ENCODE measurements at regions not wholly inside any gene's neighbourhood (a gene's known extent, or its start where the extent isn't known, plus 50 kb on each side); places are given as distances from the start of the nearest gene placed in this dataset.
"Not testable (repeated sequence)": the region's sequence is repeated elsewhere in the genome, so short reads cannot be mapped to it uniquely, and the experiment has no call there.

DNA sequence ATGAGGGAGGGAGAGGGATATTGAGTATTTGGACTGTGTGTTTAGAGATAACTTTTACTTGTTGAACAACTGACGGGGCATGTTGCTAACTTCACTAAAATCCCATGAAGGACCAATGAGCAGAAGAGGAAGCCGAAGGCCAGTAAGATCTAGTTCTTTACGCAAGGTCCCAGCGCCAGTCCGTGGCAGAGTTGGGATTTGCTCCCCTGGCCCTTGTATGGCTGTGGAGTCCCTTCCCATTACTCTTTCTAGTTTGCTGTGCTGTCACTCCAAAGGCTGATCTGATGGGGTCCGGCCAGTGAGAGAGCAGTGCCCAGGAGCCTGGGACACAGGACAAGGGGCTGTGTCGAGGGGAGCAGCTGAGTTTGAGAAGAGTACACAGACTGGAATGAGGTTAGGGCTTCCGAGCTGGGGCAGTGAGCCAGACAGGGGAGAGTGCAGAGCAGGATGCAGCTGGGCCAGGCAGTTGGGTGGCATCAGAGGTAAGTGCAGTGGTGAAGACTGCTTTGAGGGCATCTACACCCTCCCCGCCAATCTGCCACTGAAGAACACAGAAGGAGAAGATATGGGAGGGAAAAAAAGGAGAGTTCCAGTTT is 692.9 kb upstream of the HS6ST1 start:
- in situ Hi-C loops (cut with HindIII; ENCODE audit: low sequenced_read_pairs): no loop called here

DNA sequence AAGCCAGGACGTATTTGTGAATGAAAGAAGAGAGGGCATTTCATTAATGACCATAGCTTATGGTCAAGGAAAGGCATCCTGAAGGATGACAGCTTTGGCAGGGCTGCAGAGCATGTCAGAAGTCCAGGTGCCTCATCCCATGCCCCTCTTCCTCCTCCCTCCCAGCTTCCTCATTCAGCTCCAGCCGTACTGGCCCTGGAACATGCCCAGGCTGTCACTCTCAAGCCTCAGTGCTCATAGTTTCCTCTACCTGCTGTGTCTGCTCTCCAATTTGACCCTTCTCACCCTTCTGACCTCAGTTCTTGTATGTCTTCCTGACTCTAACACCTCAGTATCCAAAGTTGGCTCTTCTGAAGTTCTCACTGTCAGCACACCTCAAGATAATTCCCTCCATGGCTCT is 695.8 kb upstream of the HS6ST1 start:
- in situ Hi-C loops (cut with HindIII; ENCODE audit: low sequenced_read_pairs): no loop called here

DNA sequence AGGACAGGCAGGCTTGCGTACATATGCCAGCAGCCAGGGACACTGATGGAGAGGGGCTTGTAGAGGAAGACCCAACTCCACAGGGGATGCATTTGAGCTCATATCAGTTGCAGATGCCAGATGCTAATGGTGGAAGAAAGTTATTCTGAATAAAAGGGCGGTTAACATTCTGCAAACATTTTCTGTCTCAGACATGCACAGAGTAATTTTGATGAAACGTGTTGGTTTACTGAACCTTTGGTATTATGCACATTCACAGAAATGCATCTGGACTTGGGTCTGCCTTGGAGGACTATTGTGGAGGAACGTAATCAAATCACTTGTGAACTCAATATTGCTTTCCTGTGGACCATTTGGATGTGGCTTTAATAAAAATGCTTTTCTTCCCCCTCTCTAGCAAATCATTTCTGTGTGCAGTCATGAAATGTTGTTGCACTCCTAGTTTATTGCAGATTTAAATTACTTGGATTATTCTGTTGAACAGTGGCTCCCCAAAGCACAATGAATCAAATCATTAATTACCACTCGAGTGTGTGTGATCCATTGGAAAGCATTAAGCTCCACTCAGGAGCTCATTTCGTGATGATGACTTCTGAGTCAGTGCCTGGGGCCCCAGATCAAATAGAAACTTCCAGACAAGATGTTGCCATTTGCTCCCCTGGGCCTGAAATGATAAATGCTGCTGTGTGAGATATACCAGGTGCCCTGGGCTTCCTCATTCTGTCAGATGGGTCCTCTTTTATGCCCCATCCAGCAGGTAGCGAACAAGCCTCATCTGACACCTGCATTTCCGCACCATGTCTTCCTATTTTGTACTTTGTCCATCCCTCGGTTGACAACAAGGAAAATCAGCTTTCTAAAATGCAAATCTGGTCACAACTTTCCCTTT is 697.0 kb upstream of the HS6ST1 start:
- in situ Hi-C loops (cut with HindIII; ENCODE audit: low sequenced_read_pairs): no loop called here

DNA sequence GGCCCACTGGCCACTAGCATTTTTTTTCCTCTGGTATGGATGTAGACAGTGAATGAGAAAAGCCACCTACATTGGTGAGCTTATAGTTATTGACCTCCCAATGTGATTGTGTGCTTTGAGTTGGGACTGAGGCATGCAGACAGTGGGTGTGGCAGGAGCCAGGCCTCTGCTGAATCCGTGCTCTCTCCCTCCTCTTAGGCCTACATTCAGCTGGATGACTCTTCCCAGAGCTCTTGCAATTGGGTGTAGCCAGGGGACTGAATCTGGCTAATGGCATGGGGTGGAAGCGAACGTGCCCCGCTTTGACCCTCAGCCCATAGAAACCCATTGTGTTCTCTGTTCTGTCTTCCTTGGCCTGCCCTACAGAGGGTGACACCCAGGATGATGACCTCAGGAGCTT is 698.3 kb upstream of the HS6ST1 start:
- in situ Hi-C loops (cut with HindIII; ENCODE audit: low sequenced_read_pairs): no loop called here

DNA sequence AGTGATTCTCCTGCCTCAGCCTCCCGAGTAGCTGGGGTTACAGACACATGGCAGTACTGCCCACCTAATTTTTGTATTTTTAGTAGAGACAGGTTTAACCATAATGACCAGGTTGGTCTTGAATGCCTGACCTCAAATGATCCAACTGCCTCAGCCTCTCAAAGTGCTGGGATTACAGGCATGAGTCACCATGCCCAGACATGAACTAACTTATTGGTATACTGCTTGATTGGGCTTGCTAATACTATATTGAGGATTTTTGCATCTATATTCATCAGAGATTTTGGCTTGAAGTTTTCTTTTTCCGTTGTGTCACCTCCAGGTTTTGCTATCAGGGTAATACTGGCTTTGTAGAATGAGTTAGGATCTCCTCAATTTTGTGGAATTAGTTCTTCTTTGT is 706.1 kb upstream of the HS6ST1 start:
- in situ Hi-C loops (cut with HindIII; ENCODE audit: low sequenced_read_pairs): no loop called here

DNA sequence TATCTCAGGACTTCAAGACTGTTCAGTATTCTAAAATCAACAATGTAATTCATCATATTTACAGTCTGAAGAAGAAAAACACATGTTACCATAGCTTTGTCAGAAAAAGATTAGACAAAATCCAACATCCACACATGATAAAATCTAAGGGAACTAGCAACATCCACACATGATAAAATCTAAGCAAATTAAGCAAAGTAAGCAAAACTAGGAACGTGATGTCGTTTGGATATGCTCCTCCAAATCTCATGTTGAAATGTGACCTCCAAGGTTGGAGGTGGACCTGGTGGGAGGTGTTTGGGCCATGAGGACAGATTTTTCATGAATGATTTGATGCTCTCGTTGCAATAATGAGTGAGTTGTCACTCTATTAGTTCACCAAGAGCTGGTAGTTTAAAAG is 717.3 kb upstream of the HS6ST1 start:
- in situ Hi-C loops (cut with HindIII; ENCODE audit: low sequenced_read_pairs): no loop called here

DNA sequence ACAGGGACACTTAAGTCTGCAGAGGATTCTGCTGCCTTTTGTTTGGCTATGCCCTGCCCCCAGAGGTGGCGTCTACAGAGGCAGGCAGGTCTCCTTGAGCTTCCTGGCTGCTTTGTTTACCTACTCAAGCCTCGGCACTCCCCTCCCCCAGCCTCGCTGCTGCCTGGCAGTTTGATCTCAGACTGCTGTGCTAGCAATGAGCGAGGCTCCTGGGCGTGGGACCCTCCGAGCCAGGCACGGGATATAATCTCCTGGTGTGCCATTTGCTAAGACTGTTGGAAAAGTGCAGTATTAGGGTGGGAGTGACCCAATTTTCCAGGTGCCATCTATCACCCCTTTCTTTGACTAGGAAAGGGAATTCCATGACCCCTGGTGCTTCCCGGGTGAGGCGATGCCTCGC is 725.0 kb upstream of the HS6ST1 start:
- in situ Hi-C loops (cut with HindIII; ENCODE audit: low sequenced_read_pairs): not testable (repeated sequence)

DNA sequence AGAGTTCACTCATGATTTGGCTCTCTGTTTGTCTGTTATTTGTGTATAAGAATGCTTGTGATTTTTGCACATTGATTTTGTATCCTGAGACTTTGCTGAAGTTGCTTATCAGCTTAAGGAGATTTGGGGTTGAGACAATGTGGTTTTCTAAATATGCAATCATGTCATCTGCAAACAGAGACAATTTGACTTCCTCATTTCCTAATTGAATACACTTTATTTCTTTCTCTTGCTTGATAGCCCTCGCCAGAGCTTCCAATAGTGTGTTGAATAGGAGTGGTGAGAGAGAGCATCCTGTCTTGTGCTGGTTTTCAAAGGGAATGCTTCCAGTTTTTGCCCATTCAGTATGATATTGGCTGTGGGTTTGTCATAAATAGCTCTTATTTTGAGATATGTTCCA is 727.8 kb upstream of the HS6ST1 start:
- in situ Hi-C loops (cut with HindIII; ENCODE audit: low sequenced_read_pairs): not testable (repeated sequence)

DNA sequence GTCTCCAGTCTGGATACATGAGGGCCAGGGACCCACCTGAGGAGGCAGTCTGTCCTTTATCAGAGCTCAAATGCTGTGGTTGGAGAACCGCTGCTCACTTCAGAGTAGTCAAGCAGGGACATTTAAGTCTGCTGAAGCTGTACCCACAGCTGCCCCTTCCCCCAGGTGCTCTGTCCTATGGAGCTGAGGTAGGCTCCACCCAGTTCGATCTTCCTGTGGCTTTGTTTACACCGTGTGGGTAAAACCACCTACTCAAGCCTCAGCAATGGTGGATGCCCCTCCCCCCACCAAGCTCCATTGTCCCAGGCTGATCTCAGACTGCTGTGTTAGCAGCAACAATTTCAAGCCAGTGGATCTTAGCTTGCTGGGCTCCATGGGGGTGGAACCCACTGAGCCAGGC is 731.4 kb upstream of the HS6ST1 start:
- in situ Hi-C loops (cut with HindIII; ENCODE audit: low sequenced_read_pairs): no loop called here

DNA sequence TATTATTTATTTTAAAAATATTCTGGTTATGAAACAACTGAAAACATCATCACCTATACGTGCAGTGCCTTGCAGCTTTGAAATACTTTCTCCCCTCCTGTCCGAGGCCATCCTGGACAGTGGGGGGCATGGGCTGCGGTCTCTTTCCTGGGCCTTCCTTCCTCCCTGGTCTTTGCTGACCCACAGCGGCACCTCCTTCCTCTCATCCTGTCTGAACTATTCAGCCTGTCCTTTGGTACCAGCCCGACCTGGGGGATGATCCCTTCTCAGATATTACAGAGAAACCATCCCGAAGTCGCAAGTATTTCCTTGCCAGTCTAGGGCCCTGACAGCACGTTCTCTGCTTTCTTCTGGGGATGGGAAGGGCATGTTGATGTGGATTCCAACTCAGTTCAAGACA is 736.6 kb upstream of the HS6ST1 start:
- in situ Hi-C loops (cut with HindIII; ENCODE audit: low sequenced_read_pairs): no loop called here

DNA sequence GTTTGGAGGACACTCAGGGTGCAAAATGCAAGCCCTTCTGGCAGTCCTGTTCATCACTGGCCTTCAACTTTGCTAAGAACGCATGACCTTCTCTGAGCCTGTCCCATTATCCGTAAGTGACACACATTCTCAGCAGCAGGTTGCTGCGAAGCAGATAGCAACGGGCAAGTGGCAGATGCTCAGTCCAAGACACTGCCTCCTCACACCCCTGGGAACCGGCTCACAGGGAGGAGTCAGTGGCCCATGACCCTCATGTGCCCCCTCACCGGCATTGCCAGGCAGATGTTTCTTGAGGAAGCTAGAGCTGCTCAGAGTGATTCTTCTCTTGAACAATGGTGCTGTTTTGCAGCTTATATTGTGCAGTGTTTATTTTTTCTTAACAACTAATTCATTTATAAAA is 737.2 kb upstream of the HS6ST1 start:
- in situ Hi-C loops (cut with HindIII; ENCODE audit: low sequenced_read_pairs): no loop called here

DNA sequence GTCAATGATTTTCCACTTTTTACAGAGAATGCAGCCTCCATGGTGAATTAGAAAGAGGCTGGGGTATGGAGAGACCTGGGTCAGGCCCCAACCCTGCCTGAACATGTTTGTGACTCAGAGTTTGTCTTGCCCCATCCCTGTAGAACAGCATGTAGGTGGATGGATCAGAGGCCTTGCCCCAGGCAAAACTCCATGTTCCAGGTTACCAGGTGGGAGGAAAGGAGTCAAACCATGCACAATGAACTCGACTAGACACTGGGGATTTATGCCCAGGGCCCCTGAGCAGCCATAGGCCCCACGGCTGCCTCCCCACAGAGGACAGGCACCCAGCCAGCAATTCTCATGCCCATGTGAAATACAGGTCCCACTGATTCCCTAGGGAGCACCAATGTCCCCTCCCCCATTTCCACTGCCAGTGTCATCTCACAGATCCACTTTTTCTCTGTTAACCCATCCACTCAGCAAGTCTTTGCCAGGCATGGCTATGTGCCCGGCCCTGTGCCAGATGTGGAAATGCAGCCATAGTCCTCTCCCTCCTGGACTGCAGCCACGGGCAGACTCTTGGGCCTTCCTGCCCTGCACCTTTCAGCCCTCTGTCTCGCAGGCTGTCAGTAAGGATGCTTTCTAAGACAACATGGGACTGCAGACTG is 737.8 kb upstream of the HS6ST1 start:
- in situ Hi-C loops (cut with HindIII; ENCODE audit: low sequenced_read_pairs): no loop called here

DNA sequence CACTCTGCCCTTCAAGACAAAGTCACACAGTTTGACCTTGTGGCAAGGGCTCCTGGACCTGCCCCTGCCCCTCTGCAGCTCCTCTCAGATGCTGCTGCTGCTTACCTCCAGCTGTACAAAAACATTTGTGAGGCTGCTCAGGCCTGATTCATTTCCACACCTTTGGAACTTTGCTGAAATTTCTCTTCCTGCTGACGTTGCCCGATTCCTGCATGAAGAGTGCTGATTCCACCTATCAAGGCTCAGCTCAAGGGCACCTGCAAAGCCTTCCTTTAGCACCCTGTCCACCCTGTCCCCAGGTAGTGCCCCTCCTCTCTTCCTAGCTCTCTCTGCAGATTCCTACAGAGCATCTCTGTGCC is 738.3 kb upstream of the HS6ST1 start:
- in situ Hi-C loops (cut with HindIII; ENCODE audit: low sequenced_read_pairs): no loop called here

DNA sequence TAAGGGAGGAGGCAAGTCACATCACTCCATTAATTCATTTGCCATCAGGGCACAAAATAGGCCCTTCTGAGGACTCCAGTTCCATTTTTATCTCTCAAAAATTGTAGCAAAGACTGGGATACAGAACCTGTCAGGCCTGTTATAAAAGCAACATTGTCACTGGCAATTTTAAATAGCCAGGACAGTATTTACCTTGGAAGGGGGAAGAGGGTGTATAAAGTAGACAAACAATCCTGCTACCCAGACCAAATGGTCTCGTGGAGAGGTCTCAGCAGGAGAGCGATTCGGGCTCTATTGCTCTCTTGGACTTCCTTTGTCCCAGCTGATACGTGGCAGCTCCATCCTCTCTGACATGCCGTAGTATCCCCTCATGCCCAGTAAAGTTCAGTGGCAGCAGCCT is 740.3 kb upstream of the HS6ST1 start:
- in situ Hi-C loops (cut with HindIII; ENCODE audit: low sequenced_read_pairs): no loop called here

DNA sequence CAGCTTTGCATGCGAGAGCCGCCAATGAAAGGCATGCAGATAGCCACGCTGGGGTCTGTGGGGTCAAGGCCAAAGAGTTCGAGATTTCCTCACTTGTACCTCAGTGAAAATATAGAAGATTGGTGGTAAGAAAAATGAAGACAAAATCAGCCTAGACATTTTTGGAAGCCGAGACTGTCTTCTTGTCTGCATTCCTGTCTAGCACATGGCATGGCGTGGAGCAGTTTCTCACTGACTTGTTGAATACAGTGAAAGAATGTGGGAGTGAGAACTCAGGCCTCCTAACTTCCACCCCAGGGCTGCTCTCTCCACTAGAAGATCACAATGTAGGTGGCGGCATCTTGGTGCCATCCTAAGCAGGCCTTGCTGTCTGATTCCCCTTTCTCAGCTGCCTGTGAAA is 740.8 kb upstream of the HS6ST1 start:
- in situ Hi-C loops (cut with HindIII; ENCODE audit: low sequenced_read_pairs): no loop called here

DNA sequence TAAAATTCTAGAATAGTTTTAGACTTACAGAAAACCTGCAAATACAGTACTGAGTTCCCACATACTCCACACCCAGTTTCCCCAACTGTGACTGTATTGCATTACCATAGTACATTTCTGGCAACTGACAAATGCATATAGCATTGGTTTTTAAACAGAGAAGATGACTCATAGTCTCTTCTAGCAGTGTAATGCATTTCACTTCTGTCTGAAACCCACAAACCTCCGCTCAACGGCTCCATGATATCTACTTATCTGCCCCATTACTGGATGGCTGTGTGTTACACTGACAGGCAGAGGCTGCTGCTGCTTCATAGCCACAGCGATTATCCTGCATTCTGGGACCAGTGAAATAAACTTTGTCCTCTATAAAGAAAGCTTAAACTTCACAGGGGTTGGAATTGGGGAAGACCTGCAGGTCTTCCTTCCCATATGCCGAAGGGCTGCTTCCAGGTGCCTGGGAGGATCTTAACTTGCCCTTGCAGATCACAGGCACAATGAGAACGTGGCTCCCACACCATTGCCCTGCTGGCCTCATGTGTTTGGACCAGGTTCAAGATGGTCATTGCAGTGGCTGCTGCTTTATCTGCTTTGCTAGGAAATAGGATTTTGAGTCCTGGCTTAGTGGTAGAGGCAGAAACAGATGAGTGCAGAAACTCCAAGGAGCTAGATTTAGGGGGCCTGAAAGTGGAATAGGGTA is 742.6 kb upstream of the HS6ST1 start:
- in situ Hi-C loops (cut with HindIII; ENCODE audit: low sequenced_read_pairs): no loop called here

DNA sequence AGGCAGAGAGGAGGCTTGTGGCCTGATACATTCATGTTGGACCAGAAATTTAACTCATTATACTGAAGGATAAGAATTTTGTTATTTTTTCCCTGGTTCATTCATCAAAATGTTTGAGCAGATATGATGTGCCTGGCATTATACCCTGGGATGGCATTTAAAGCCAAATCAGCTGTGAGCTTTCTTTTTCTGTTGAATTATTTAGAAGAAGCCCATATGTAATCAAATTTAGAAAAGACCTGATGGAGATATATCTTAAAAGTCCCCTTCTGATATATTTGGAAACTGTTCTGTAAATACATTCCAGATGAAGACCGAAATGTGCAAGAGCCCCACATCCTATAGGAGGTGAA is 743.1 kb upstream of the HS6ST1 start:
- in situ Hi-C loops (cut with HindIII; ENCODE audit: low sequenced_read_pairs): no loop called here

DNA sequence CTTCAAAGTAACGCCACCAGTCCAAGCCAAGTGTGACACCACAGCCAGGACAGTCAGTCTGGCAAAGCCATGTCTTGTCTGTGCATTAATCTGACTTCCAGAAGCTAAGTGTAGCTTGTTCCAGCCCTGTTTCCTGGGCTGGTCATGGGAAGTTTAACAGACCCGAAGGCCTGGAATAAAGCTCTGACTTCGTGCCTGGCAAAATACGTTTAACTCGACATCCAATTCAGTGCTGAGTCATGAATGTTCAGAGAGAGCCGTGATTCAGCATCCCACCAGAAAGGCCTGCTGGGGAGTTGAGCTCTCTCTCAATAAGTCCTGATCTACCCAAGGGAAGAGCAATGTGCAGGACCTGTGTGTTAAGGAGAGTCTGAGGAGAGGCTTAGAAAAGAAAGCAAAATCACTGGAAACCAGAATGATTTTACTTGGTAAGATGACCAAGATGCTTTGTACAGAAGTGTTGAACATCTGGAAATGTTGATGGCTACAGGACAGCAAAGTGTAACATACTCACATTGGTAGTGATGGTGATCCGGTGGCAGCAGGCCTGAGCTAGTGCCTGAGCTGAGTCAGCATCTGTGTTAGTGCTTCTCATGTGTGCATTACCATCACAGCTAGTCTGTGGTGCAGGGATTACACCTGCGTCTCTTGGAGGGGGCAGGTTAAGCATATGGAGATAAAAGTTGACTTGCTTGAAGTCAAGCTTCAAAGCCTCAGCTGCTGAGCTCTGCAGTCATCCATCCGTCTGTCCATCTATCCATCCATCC is 743.7 kb upstream of the HS6ST1 start:
- in situ Hi-C loops (cut with HindIII; ENCODE audit: low sequenced_read_pairs): no loop called here

DNA sequence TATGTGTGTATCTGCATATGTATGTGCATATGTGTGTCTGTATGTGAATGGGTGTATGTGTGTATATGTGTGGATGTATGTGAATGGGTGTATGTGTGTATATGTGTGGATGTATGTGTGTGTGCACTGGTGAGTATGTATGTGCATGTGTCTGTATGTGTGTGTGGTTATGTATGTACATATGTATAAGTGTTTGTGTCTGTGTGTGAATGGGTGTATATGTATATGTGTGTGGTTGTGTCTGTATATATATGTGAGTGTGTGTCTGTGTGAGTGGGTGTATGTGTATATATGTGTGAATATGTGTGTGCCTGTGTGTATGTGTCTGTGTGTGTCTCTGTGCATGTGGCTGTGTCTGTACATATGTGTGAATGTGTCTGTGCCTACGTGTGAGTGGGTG is 748.4 kb upstream of the HS6ST1 start:
- in situ Hi-C loops (cut with HindIII; ENCODE audit: low sequenced_read_pairs): no loop called here

DNA sequence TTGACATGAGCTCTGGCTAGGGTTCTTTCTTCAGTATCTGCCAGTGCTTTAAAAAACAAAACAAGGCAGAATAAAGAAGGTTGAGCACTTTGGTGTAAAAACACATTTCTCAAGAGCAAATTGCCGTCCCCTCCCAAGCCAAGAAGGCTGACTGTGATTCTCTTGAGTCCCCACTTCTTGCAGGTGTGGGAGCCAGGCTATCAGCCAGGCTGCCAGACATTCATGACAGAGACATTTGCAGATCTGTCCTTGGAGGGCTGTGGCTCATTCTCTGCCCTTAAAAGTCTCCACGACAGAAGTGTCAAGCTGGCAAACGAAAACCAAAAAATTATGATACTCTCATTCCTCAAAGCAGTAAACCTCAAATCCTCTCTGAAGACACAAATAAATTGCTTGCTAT is 749.3 kb upstream of the HS6ST1 start:
- in situ Hi-C loops (cut with HindIII; ENCODE audit: low sequenced_read_pairs): no loop called here

DNA sequence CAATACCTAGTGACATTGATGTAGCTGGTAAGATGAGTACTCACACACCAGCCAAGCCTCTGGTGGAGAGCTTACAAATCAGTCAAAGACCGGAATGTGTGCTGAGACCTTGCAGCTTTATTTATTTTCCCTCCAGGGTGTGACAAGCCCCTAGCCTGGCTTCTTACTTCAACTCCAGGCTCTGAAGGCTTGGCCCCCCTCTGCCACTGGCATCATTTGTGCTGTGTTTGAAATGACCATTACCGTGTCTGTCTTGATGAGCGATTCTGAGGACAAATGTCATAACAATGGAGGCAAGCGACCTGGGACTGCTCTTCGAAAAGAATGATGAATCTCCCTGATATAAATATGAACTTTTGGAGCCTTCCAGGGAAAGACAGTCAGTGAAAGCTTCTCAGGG is 749.9 kb upstream of the HS6ST1 start:
- in situ Hi-C loops (cut with HindIII; ENCODE audit: low sequenced_read_pairs): no loop called here
